Skeletal muscle cell (primary cell): ENCODE measurements at regions not wholly inside any gene's neighbourhood (a gene's known extent, or its start where the extent isn't known, plus 50 kb on each side); places are given as distances from the start of the nearest gene placed in this dataset.
A peak's percentile ranks its signal among the peaks of the same experiment; 100 is the strongest.
"Not testable (repeated sequence)": the region's sequence is repeated elsewhere in the genome, so short reads cannot be mapped to it uniquely, and the experiment has no call there.

ENCODE experiments used
- DNase-seq: peaks from one replicate; pipeline ENCODE4 v3.0.0-alpha.2; 2010; ENCODE audit warnings: low read depth
- H3K4me3 ChIP-seq: 2 replicates; pipeline ENCODE4 v1.5.1; 2011; ENCODE audit warnings: low read depth, mild to moderate bottlenecking, control low read depth, low read length, moderate library complexity

GRCh38 chr3:143175940-143176894, 56.6 kb downstream of the CHST2 start:
- not testable (repeated sequence) for DNase-seq

GRCh38 chr3:143177965-143178364, 58.4 kb downstream of the CHST2 start:
- not testable (repeated sequence) for DNase-seq, H3K4me3 ChIP-seq

More at GRCh38 chr3:143175940-143176894, 56.6 kb downstream of the CHST2 start:
- H3K4me3 ChIP-seq = not testable (repeated sequence)

GRCh38 chr3:143178775-143179548, 59.4 kb downstream of the CHST2 start:
- not testable (repeated sequence) for H3K4me3 ChIP-seq, DNase-seq

GRCh38 chr3:143179603-143180002, 60.0 kb downstream of the CHST2 start:
- H3K4me3 ChIP-seq = no peak overlapping the region
- DNase-seq = no peak

GRCh38 chr3:143180860-143181259, 61.3 kb downstream of the CHST2 start:
- H3K4me3 ChIP-seq, DNase-seq: not testable (repeated sequence)

GRCh38 chr3:143181977-143182376, 62.4 kb downstream of the CHST2 start:
- not testable (repeated sequence) for DNase-seq, H3K4me3 ChIP-seq

GRCh38 chr3:143182866-143183664, 63.5 kb downstream of the CHST2 start:
- DNase-seq = no peak
- H3K4me3 ChIP-seq = no peak overlapping the region

- no peak overlapping the region for H3K4me3 ChIP-seq
- no peak for DNase-seq
These were observed 64.0 kb downstream of the CHST2 start for GRCh38 chr3:143183665-143183964.

- H3K4me3 ChIP-seq = no peak overlapping the region
- no peak for DNase-seq
These were observed 64.5 kb downstream of the CHST2 start for GRCh38 chr3:143184099-143184498.

- no peak for DNase-seq
- no peak overlapping the region for H3K4me3 ChIP-seq
These were observed 65.8 kb downstream of the CHST2 start for GRCh38 chr3:143185401-143185800.

GRCh38 chr3:143187111-143187510, 67.5 kb downstream of the CHST2 start:
- no peak overlapping the region for H3K4me3 ChIP-seq
- no peak for DNase-seq

GRCh38 chr3:143188881-143189280, 69.3 kb downstream of the CHST2 start:
- H3K4me3 ChIP-seq = no peak overlapping the region
- no peak for DNase-seq

- no peak for DNase-seq
- H3K4me3 ChIP-seq = no peak overlapping the region
These were observed 70.5 kb downstream of the CHST2 start for GRCh38 chr3:143190101-143190500.

- no peak for DNase-seq
- H3K4me3 ChIP-seq = no peak overlapping the region
These were observed 72.6 kb downstream of the CHST2 start for GRCh38 chr3:143192193-143192592.

GRCh38 chr3:143200001-143200924, 80.7 kb downstream of the CHST2 start:
- H3K4me3 ChIP-seq = no peak overlapping the region
- DNase-seq = peak; percentile 24

GRCh38 chr3:143201045-143201444, 81.5 kb downstream of the CHST2 start:
- H3K4me3 ChIP-seq = no peak overlapping the region
- DNase-seq = peak; percentile 19

- DNase-seq = no peak
- no peak overlapping the region for H3K4me3 ChIP-seq
These were observed 82.5 kb downstream of the CHST2 start for GRCh38 chr3:143201870-143202752.

GRCh38 chr3:143203142-143203541, 83.6 kb downstream of the CHST2 start:
- no peak overlapping the region for H3K4me3 ChIP-seq
- no peak for DNase-seq
